ENCODE measurements at regions not wholly inside any gene's neighbourhood (a gene's known extent, or its start where the extent isn't known, plus 50 kb on each side); places are given as distances from the start of the nearest gene placed in this dataset.

GRCh38 chrX:44036336-44036735 lies 63.1 kb upstream of the NDP start:
- H3K36me3 Mint-ChIP-seq (ENCODE audit: low read depth): no peaks in the 10 kb centered on the region
- no peak overlapping the region for H3K4me3 Mint-ChIP-seq
- ATAC-seq (ENCODE audit: poor library complexity) (no peak), DNase-seq (no peak)
- H3K27me3 Mint-ChIP-seq: no peaks in the 10 kb centered on the region
- H3K27me3 ChIP-seq (ENCODE audit: control insufficient read depth in 1 of 2, insufficient read depth in 2 of 2, low read length in 2 of 2): no peaks in the 10 kb centered on the region
- no peak overlapping the region for H3K4me3 ChIP-seq (ENCODE audit: low read length)
- H3K27ac Mint-ChIP-seq: no peak overlapping the region
- no peaks in the 10 kb centered on the region for H3K36me3 ChIP-seq (ENCODE audit: insufficient read depth, low read length)
- ChIA-PET POLR2A (no interaction called here), CTCF (no interaction called here)
- intact Hi-C loops (cut with DNase I, micrococcal nuclease): no loop called here
- H3K4me1 ChIP-seq (ENCODE audit: insufficient read depth, low read length): no peaks in the 10 kb centered on the region
- peaks cover 21% of the 10 kb centered on the region for H3K4me1 Mint-ChIP-seq (ENCODE audit: low read depth)
- H3K27ac ChIP-seq (ENCODE audit: low read depth in 1 of 2, low read length in 2 of 2): no peak overlapping the region
- no peaks in the 10 kb centered on the region for H3K9me3 ChIP-seq (ENCODE audit: control insufficient read depth in 1 of 2, insufficient read depth in 1 of 2, low read length in 2 of 2)
- TF ChIP-seq CTCF (IDR thresholded peaks at IDR 0.05): no peak
- H3K9me3 Mint-ChIP-seq: no peaks in the 10 kb centered on the region

DNA sequence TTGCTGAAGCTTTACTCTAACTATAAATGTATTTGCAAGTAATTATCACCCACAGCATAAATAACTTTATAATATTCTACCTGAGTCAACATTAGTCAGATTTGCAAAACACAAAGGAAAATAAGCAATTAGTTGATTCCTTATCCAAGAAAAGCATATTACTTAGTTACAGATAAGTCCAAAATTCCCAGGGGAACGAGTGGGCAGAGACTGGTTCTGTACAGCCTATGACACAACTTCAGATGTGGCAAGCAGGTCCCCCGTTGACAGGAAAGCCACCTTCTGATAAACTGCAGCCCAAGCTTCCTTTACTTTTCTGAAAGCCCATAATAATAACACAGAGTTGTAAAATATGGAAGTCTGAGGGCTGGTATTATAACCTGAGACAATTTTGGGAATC lies 62.4 kb upstream of the NDP start:
- ATAC-seq (ENCODE audit: poor library complexity) (no peak), DNase-seq (no peak)
- no peaks in the 10 kb centered on the region for H3K27me3 Mint-ChIP-seq
- H3K4me1 Mint-ChIP-seq (ENCODE audit: low read depth): peaks cover 24% of the 10 kb centered on the region
- Histone ChIP-seq H3K36me3 (ENCODE audit: insufficient read depth, low read length) (no peaks in the 10 kb centered on the region), H3K27ac (ENCODE audit: low read depth in 1 of 2, low read length in 2 of 2) (no peak overlapping the region), H3K4me3 (ENCODE audit: low read length) (no peak overlapping the region), H3K9me3 (ENCODE audit: control insufficient read depth in 1 of 2, insufficient read depth in 1 of 2, low read length in 2 of 2) (no peaks in the 10 kb centered on the region), H3K4me1 (ENCODE audit: insufficient read depth, low read length) (no peaks in the 10 kb centered on the region), H3K27me3 (ENCODE audit: control insufficient read depth in 1 of 2, insufficient read depth in 2 of 2, low read length in 2 of 2) (no peaks in the 10 kb centered on the region)
- H3K4me3 Mint-ChIP-seq: no peak overlapping the region
- no peak for TF ChIP-seq CTCF (IDR thresholded peaks at IDR 0.05)
- H3K9me3 Mint-ChIP-seq: no peaks in the 10 kb centered on the region
- ChIA-PET POLR2A (no interaction called here), CTCF (no interaction called here)
- no peak overlapping the region for H3K27ac Mint-ChIP-seq
- H3K36me3 Mint-ChIP-seq (ENCODE audit: low read depth): no peaks in the 10 kb centered on the region
- intact Hi-C loops (cut with DNase I, micrococcal nuclease): no loop called here

DNA sequence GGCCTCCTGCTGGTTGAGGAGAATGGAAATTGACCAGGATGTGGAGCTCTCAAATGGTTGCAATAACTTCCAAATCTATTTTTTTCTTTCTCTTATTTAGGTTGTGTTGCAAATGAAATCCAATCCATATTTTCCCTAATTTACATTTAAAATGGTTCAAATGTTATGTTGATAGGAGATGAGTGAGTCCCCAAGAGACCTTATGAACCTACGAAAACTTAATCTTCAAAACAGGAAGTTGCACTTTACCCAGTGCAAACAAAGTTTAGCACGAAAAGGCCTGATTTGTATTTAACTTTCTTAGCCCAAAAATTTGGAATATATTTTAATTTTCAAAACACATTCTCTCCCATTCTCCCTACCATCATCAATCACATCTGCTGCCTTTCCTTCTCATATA lies 59.3 kb upstream of the NDP start:
- Histone ChIP-seq H3K4me1 (ENCODE audit: insufficient read depth, low read length) (no peaks in the 10 kb centered on the region), H3K4me3 (ENCODE audit: low read length) (no peak overlapping the region), H3K36me3 (ENCODE audit: insufficient read depth, low read length) (no peaks in the 10 kb centered on the region), H3K27ac (ENCODE audit: low read depth in 1 of 2, low read length in 2 of 2) (no peak overlapping the region), H3K27me3 (ENCODE audit: control insufficient read depth in 1 of 2, insufficient read depth in 2 of 2, low read length in 2 of 2) (no peaks in the 10 kb centered on the region), H3K9me3 (ENCODE audit: control insufficient read depth in 1 of 2, insufficient read depth in 1 of 2, low read length in 2 of 2) (peaks cover 0 to 8% of the 10 kb centered on the region in 2 experiments)
- intact Hi-C loops (cut with DNase I, micrococcal nuclease): no loop called here
- peak overlapping the region; percentile 4 for H3K27ac Mint-ChIP-seq
- H3K4me3 Mint-ChIP-seq: no peak overlapping the region
- H3K27me3 Mint-ChIP-seq: no peaks in the 10 kb centered on the region
- peaks cover 27% of the 10 kb centered on the region for H3K4me1 Mint-ChIP-seq (ENCODE audit: low read depth)
- no peaks in the 10 kb centered on the region for H3K36me3 Mint-ChIP-seq (ENCODE audit: low read depth)
- POLR2A ChIA-PET: no interaction called here
- TF ChIP-seq CTCF (IDR thresholded peaks at IDR 0.05): no peak
- DNase-seq: no peak
- ATAC-seq (ENCODE audit: poor library complexity): no peak
- H3K9me3 Mint-ChIP-seq: no peaks in the 10 kb centered on the region
- CTCF ChIA-PET: no interaction called here

All from CD4-positive, alpha-beta T cell (primary cell).